ENCODE measurements at regions not wholly inside any gene's neighbourhood (a gene's known extent, or its start where the extent isn't known, plus 50 kb on each side); places are given as distances from the start of the nearest gene placed in this dataset.
"Not testable (repeated sequence)": the region's sequence is repeated elsewhere in the genome, so short reads cannot be mapped to it uniquely, and the experiment has no call there.

DNA sequence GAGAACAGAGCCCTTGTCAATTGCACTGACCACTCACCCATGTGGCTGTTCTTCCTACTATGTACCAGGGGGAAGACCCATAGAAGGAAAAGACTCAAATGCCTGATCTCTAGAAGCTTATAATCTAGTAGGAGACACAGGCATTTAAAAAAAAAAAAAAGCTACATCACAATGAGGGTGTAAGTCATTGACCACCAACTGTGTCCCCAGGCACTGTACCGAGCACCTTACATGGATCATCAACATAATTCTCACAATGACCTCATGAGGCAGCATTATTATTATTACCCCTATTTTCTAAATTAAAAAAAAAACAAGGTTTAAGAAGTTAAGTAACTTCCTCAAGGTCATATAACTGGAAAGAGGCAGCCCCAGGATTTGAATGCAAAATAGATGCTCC is 247.4 kb downstream of the SHOX2 start:
- DNase-seq (ENCODE audit: low read depth in 2 of 2, low spot score in 1 of 2) = no peak

DNA sequence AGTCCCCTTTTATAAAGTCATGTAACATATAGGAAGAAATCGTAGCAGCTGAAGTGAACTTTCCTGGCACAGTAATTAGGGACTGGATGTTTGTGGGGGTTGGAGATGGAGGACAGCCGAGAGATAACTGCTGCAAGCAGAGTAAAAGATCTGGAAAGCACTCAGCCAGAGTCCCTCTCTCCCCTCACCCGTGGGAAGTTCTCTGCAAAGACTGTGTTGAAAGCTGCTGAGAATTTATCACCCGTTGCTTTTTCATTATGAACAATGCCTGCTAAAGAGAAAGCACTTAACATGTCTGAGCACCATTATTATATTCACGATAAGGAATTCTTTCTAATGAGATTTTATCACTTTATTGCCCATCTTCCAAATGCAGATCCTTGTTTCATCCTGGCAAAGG is 248.8 kb downstream of the SHOX2 start:
- DNase-seq (ENCODE audit: low read depth in 2 of 2, low spot score in 1 of 2) = no peak

DNA sequence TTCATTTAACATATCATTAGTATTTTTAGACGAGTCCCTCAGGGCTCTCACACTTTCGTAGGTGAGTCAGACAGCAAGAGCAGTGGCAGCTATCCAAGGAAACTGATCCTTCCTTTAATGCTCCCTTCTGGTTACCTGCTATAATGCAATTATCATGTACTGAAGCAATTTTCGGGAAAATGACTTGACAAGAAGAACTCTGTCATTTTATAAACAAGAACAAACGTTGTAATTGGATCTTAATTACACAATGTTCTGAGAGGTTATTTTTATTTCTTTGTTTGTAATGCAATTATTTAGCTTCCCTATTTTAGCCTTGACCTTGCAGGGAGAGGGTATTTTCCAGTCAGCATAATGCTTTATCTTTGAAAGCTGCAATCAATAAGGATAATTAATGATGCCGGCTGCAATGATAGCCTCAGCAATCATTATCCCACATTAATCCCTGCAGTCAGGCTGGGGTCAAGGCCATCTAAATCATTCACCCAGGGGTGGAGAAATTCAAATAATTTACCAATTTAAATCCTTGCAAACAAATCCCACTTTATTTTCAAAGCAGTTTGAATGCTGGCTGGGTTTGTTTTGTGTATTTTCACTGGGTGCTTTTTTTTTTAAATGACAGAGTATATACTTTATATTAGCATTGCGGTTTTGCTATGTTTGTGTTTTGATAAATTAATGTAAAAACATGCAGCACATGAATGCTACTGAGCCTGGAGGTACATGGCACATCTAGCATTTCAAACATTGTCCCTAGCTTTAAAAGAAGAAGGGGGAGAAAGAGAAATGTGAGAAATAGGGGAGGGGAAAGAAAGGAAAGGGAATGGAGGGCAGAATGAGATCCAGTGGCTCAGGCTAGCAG is 249.9 kb downstream of the SHOX2 start:
- DNase-seq (ENCODE audit: low read depth in 2 of 2, low spot score in 1 of 2) = no peak

DNA sequence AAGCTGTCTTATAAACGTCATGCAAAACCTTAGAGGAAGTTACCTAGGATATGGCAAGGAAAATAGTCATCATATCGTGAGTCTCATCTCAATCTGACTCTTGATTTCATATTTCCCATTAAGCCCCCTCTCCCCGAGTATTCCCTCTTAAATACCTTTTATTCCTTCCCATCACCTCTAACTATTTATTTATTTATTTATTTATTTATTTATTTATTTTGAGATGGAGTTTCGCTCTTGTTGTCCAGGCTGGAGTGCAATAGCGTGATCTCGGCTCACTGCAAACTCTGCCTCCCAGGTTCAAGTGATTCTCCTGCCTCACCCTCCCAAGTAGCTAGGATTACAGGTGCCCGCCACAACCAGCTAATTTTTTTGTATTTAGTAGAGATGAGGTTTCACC is 260.4 kb downstream of the SHOX2 start:
- not testable (repeated sequence) for DNase-seq (ENCODE audit: low read depth in 2 of 2, low spot score in 1 of 2)

DNA sequence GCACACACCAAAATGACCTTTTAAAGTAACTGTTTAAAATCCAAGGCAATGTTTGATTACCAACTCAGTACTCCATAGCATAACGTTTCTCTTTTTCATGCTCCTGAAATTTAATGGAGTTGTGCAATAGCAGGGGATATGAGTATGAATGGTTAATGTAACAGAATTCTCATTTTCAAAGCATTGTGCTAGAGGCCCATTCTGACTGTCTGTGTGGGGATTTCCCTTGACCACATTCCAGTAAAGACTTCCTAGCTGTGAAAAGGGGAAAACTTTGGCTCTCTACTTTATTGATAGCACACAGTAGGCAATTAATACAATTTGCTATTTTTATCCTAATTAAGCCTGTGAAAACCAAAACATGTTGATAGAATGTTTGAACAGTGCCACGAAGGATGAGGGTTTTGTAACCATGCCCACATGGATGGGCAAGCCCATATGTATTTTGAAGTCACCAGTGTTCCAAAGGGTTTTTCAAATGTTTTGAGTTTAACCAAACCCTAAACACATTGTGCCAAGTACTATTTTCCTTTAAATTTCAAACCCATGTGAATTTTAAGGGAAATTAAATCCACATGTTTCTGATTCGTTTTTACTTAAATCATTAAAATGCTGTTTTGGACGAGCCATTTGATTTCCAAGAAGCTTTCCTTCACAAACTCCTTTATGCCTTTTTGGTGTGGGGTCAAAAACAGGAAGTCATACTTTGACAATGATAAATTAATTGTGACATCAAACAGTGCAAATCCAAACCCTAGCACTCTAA is 261.2 kb downstream of the SHOX2 start:
- no peak for DNase-seq (ENCODE audit: low read depth in 2 of 2, low spot score in 1 of 2)

DNA sequence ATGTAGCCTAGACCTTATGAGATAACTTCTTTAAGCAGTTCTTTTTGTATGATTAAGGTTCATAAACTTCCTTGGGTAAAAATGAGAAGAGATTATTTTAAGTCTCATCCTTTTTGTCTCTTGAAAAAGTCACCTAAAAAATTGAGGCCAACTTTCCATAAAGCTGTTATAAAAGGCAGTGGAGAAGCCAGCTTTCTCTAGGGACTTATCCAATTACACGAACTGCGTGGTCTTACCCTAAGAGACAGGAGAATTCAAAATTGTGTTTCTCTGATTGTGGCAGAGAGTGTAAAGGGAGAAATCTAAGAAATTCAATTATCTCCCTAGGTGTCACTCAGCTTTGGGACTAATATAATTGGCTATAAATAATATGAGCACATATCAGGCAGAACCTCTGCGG is 262.0 kb downstream of the SHOX2 start:
- DNase-seq (ENCODE audit: low read depth in 2 of 2, low spot score in 1 of 2) = no peak

DNA sequence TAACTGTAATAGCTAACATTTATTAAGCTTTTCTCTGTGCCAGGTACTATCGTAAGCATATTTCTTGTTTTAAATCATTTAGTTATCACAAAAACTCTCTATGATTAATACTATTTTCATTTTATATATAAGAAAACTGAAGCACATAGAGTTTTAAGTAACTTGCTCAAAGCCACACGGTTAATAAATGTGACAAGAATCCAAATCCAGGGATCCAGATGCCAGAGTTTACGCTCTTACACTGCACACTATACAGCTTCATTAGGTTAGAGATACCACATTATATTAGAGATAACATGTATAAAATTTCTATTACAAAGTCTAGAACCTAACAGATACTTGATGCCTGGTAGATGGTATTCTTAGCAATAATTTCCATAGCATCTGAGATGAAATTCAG is 265.2 kb downstream of the SHOX2 start:
- no peak for DNase-seq (ENCODE audit: low read depth in 2 of 2, low spot score in 1 of 2)

DNA sequence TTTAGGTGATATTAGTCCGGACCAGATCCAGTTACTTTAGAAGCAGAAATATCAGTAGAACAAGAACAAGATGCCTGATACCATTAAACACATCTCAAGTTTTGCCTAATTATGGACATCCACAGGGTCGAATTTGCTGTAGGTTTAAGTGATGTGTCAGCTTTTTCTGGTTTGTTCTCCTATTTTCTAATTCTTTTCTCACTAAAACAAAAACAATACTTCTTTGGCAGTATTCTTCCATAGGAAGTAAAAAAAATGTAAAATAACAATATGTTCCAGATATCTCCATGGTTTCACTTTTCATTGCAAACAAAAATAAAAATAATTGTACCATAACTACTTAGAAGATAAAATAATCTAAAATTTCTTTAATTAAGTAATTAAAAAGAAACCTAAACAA is 265.7 kb downstream of the SHOX2 start:
- DNase-seq (ENCODE audit: low read depth in 2 of 2, low spot score in 1 of 2) = no peak

DNA sequence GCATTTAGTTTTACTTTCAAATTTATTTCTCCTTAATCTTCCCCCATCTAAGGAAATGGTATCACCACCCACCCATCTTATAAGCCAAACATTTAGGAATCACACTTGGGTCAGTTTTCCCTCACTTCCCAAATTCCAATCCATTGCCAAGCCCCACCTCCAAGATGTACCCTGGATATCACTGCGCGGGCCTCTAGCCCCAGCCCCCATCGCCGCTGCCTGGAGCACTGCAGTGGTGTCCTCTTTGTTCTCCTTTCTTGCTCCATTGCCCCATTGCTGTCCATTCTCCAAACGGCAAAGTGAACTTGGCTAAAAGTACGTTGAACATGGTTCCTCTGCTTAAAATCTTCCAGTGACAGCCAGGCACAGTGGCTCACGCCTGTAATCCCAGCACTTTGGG is 267.8 kb downstream of the SHOX2 start:
- no peak for DNase-seq (ENCODE audit: low read depth in 2 of 2, low spot score in 1 of 2)

DNA sequence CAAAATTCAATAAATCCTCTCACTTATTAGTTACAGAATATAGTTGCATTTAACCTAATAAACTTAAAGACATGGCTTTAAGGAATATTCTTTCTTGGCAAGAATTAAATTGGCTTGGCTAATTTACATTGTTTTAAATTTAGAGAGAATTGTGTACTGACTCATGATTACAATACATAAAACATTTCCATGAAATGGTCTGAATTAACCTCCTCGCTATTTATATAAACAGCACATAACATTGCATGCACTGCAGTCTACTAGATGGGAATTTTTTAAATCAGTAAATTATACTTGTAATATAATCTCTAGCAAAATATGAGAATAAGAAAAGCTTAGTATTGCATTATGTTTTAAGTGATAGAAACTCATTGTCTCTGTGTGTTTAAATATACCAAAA is 268.9 kb downstream of the SHOX2 start:
- no peak for DNase-seq (ENCODE audit: low read depth in 2 of 2, low spot score in 1 of 2)

DNA sequence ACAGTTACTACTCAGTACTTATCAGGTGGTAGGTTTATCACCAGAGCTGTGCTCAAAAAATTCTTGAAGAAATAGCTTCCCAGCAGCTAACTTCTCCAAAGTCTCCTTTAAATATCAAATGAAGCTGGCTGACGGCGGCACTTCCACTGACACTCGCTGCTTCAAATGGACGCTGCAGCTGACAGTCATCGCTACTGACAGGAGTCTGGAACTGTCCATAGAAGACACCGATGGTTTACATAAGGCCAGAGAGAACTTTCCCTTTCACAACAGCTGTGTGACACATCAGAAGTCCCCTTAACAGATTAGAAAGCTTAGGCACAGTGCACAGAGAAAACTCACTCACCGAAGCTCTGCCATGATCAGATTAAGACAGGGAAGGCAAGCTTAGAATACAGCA is 270.2 kb downstream of the SHOX2 start:
- DNase-seq (ENCODE audit: low read depth in 2 of 2, low spot score in 1 of 2) = no peak

DNA sequence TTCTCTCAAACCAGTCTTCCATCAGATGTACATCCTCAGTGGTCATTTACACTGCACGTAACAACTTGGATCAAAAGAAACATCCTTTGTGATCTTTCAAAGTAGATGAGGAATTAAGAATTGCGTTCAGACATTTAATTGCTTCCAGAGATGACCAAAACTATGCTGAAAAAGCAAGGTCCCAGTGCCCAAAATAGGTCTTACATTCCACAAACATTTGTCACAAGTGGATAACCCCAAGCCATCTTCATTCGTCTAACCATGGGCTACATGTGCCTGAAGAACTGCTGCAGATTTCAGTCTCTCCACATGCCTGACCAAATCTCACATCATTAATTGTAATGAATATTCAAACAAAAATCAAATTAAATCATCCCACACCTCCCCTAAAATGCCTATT is 273.6 kb downstream of the SHOX2 start:
- no peak for DNase-seq (ENCODE audit: low read depth in 2 of 2, low spot score in 1 of 2)

DNA sequence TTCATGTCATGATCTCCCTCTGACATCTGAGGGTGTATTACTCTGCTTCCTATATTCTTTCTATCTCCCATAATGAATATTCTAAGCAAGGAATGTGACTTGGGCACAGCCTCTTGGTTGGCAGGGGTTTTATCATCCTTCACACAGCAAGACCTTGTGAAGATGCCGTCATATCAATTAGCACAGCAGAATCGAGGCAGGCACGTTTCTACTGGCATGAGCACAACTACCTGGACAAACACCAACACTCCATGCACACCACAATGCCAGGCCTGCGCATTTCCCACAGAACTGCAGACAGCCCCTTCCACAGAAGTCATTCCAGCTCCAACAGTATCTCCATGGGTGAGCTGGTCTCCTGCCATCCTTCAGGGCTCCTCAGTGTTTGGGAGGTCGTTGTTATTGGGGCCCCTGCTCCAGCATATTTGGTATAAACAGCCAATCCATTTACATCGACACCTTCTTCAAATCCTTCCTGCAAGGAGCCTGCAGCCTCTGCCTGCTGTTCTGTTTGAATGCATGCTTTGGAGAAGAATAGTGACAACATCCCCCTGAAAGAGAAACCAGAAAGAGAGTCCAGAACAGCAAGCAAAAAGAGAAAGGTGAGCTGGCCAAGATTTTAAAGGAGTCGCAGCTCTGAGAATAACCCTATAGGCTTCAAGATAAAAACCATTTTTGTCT is 275.5 kb downstream of the SHOX2 start:
- no peak for DNase-seq (ENCODE audit: low read depth in 2 of 2, low spot score in 1 of 2)

DNA sequence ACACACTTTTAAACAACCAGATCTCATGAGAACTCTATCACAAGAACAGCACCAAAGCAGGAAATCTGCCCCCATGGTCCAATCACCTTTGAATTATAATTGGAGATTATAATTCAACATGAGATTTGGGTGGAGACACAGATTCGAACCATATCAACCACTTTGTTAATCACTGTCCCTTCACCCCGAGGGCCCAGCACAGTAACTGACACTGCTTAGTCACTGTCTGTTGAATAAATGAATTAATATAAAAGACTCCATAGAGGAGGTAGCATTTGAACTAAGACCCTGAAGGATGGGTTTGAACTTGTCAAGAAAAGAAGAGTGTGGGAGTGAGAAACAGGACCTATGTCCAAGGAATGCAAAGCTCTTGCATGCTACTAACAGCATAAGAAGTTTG is 276.4 kb downstream of the SHOX2 start:
- DNase-seq (ENCODE audit: low read depth in 2 of 2, low spot score in 1 of 2) = no peak

DNA sequence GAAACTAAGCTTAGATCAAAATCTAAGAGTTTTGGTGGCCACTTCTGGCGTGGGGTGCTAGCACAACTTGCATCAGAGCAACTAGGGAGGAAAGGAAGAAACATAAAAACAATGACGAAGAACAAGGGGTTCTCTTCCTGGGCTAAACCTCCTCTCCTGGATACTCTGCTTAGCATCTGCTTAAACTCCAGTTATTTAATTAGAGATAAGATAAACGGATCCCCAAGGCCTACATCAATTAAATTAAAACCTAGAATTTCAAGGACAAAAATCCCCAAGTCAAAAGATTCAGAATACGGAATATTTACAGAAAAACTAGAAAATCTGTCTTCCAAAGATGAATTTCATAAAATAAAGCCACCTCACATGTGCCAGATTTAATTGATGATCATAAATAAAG is 281.9 kb downstream of the SHOX2 start:
- no peak for DNase-seq (ENCODE audit: low read depth in 2 of 2, low spot score in 1 of 2)

DNA sequence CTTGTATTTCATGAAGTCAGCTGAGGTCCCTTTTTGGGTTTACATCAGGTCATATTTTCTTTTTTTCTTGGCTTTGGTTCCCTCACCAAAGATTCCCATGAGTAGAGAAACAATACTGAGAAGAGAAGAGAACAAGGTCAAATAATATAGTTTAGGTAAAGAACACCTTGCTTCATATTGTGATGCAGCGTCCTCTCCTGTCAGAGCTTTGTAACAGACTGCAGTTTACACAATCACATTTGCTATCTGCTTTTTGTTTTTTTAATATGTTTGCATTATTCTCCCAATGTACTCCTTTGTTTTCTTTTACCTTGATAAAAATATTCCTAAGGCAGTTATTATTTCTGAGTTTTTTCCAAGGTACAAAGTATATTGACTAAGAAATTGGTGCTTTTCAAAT is 283.2 kb downstream of the SHOX2 start:
- DNase-seq (ENCODE audit: low read depth in 2 of 2, low spot score in 1 of 2) = no peak

DNA sequence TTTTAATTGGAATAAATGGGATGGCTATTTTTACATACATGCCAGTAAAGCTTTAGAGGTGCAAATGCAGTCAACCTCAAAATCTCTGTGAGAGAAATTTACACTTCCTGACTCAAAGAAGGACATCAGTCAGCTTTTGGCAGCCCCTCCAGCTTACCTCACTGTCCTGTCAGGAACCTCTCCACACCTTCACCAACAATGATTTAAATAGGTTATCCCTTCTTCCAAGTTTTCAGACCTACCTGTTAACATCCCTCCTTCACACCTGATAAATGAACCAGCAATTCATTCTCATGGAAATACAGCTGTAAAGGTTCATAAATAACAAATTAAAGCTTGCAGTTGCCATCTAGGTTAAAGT is 286.1 kb downstream of the SHOX2 start:
- no peak for DNase-seq (ENCODE audit: low read depth in 2 of 2, low spot score in 1 of 2)

DNA sequence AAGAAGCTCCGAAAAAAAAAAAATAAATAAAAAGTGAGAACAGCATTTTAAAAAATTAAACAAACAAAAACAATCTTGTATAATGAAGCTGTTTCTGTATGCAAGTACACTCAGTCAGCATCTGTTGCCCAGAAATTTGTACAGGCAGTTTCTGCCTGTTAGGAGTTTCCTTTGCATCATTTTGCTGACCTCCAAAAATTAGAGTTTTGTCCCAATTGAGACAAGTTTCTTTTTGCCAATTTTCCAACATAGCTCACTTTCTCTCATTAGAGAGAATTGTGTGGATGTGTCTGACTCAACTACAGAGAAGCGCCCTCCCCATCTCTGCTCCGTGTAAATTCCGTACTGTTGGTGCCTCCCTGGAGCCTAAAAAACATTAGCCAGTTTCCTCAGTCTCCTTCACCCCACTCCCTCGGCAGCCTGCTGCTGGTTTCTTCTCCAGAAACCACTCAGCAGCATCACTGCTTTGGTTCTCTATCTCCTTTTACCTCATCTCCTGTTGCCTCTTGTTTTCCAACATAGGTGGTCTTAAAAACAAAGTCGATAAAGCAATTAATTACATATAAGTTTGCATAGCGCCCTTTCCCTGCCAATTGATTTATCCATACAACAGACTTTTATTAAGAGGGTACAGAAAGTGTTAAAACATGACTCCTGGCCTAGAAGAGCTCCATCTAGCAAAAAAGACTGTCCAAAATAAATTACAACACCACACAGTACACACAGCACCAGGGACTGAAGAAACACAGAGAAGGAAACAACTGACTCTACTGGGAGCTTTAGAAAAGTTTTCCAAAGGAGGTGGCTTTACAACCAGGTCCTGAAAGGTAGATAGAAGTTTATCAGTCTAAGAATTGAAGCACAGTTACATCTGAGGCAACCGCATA is 286.7 kb downstream of the SHOX2 start:
- no peak for DNase-seq (ENCODE audit: low read depth in 2 of 2, low spot score in 1 of 2)

DNA sequence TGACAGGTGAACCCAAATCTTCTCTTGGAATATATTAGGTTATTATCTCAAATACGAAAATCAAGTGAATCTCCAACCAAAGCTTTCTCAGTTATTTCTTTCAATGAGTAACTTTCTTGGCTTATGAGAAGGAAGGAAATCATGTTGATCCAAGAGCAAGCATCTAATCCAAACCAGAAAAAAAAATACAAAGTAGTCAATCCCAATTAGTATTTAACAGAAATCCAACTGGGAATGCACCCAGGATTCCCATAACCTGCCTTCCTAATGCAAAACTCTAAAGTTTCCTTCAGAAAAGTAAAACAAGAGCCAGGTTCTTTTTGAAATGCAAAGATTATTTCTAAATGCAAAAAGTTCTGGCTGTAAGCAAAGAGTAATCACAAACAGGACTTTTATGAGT is 289.3 kb downstream of the SHOX2 start:
- DNase-seq (ENCODE audit: low read depth in 2 of 2, low spot score in 1 of 2) = no peak

DNA sequence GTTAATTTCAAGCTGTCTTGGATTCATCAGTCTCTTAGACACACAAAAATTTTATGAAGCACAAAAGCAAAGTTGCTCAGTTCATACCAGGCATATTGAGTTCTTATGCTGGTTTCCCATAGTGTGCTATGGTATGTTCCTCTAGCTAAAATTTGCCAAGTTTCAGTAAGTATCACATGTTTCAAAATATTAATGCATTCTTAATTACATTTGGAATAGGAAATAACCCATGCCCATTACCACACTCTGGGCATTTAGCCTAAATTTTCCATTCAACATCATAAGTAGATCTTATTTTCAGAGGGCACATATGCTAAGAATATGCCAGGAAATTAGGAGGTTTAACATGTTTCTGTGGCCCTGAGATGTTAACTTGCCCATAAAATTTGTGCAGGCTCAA is 289.9 kb downstream of the SHOX2 start:
- no peak for DNase-seq (ENCODE audit: low read depth in 2 of 2, low spot score in 1 of 2)

DNA sequence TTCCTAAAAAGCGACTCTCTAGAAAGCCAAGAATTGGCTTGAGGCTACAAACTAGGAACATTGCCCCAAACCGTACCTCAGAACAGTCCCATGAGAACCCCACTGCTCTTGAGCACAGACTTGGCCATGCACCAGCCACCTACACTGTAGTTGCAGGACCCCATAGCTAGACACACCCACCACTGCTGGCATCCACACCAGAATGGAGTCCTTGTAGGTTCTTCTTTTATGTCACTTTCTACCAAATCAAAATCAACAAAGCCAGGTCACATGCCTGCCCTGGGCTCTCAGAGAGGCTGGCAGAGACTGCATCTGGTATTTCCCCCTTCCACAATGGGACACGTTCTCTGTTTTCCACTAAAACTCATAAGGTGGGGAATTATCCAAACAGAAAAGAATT is 290.5 kb downstream of the SHOX2 start:
- DNase-seq (ENCODE audit: low read depth in 2 of 2, low spot score in 1 of 2) = no peak

Data from stimulated activated CD8-positive, alpha-beta memory T cell treated with anti-CD3 and anti-CD28 coated beads, Interleukin-4, amount 100 ng/mL, for 4 hours (primary cell).